Spinal cord (tissue), 9 donors: ENCODE measurements at regions not wholly inside any gene's neighbourhood (a gene's known extent, or its start where the extent isn't known, plus 50 kb on each side); places are given as distances from the start of the nearest gene placed in this dataset.
A peak's percentile ranks its signal among the peaks of the same experiment; 100 is the strongest.

ENCODE experiments used
- DNase-seq, 6 donors: peaks; one replicate each; pipeline versions ENCODE4 v3.0.0 to v3.0.0-alpha.2; 2013 to 2015; ENCODE audit warnings: low spot score in 6 of 6, low read depth in 4 of 6
- H3K27ac ChIP-seq: one replicate; pipeline ENCODE4 v1.5.1; 2013; ENCODE audit warnings: low read depth, low read length, control low read depth
- H3K27me3 ChIP-seq: one replicate; pipeline ENCODE4 v1.6.1; 2013; ENCODE audit warnings: low read length; ENCODE audit not compliant: control insufficient read depth, insufficient read depth
- H3K36me3 ChIP-seq: one replicate; pipeline ENCODE4 v1.6.1; 2013; ENCODE audit warnings: low read length; ENCODE audit not compliant: control insufficient read depth, insufficient read depth
- H3K4me1 ChIP-seq: one replicate; pipeline ENCODE4 v1.6.1; 2013; ENCODE audit warnings: low read length; ENCODE audit not compliant: control insufficient read depth, insufficient read depth
- H3K4me3 ChIP-seq: one replicate; pipeline ENCODE4 v1.5.1; 2013; ENCODE audit warnings: low read depth, low read length, control low read depth
- H3K9me3 ChIP-seq: one replicate; pipeline ENCODE4 v1.6.1; 2013; ENCODE audit warnings: low read length; ENCODE audit not compliant: control insufficient read depth, insufficient read depth
- WGBS: methylation state at CpG from one replicate; pipeline ENCODE4 v1.1.5; 2013; ENCODE audit warnings: missing lambda C conversion rate; ENCODE audit not compliant: insufficient coverage; 5-methylcytosine and 5-hydroxymethylcytosine counted together
- donor health status: healthy.

DNA sequence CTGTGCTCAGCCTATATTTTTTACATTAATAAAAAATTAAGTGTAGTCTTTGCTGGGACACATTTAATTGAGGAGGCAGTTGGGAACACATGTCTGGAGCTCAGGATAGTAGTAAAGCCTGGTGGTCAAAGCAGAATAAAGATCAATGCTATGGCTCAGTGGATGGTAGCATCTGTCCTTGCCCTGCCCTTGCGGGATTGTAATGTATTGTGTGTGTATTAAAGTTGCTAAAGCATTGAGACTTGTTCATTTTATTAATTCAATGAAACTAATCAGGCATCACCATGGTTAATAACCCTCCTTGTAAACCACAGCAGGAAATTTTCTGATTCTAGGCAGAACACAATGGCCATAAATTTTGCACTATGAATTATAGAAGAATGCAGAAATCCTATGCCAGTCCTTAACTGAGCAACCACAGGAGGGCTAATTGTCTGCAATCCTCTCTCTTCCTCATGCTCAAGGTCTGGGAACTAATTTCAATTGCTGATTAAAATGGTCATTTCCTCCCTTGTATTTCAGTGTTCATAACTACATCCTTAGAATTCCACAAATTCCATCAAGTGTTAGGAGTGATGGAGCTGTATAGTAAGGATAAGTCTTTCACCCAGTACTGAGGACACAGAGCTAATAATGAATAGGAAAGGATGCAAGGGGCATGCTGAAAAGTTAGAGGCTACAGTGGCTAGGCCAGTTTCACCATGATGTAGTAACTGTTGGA lies 403.2 kb upstream of the DDI1 start:
- no peak overlapping the region for H3K4me3 ChIP-seq
- H3K4me1 ChIP-seq, result no peaks in the 10 kb centered on the region
- DNase-seq, result peak in 1 of 6 donors; percentile 51
- H3K27ac ChIP-seq, result no peak overlapping the region
- no peaks in the 10 kb centered on the region for H3K36me3 ChIP-seq
- no CpG with 5 or more reads among the region's 1 CpG for WGBS
- no peaks in the 10 kb centered on the region for H3K27me3 ChIP-seq
- H3K9me3 ChIP-seq, result no peaks in the 10 kb centered on the region

DNA sequence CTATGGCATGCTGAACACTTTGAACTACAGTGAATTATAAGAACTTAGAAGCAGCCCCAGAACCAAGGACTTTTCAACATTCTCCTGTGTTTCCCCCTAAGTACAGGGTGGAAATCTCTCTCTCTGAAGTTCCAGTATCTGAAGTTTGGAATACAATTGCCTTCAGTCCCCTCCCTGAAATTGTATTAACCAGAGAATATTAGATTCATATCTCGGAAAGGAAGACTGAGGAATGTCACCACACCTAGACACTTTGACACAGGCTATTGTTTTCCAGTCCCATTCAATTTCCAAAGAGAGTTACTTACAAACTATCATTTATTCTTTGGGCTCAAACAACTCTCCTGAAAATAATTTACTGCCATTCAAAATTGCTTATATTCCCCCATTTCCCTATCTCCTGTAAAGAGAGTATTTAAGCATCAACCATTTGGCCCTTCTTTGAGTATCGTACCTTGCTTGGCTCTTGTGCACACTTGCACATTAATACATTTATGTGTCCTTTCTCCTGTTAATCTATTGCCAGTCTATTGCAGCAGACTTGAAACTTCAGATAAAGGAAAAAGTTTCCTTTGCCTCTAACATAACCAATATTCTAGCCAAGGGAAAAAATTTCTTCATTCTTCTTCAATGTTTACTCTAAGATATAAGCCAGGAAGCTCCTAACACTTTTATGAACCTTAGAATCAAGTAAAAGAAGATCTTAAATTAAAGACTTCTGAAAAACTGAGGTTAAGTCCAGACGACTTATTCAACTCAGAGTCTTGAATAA lies 402.4 kb upstream of the DDI1 start:
- Histone ChIP-seq H3K36me3 (no peaks in the 10 kb centered on the region), H3K4me3 (no peak overlapping the region), H3K27me3 (no peaks in the 10 kb centered on the region), H3K9me3 (no peaks in the 10 kb centered on the region), H3K4me1 (no peaks in the 10 kb centered on the region), H3K27ac (no peak overlapping the region)
- no peak for DNase-seq
- 100% methylated on average over 2 of the region's 3 CpGs for WGBS

DNA sequence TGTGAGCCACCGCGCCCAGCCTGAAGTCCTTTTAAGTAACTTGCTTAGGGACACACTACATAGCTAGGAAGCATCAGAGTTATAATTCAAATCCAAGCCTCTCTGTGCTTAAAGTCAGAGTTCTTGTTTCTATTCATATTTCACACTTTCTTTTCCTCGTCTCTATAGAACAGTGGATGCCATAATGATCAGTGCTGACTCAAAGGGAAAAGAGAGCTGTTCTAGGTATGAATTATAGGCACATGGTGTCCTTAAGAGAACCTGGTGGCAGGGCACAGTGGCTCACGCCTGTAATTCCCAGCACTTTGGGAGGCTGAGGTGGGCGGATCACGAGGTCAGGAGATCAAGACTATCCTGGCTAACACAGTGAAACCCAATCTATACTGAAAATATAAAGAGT lies 400.2 kb upstream of the DDI1 start:
- H3K4me3 ChIP-seq, result no peak overlapping the region
- H3K9me3 ChIP-seq, result no peaks in the 10 kb centered on the region
- DNase-seq, result no peak
- WGBS, result 76% methylated on average over 3 of the region's 6 CpGs
- no peak overlapping the region for H3K27ac ChIP-seq
- H3K4me1 ChIP-seq, result no peaks in the 10 kb centered on the region
- H3K27me3 ChIP-seq, result no peaks in the 10 kb centered on the region
- no peaks in the 10 kb centered on the region for H3K36me3 ChIP-seq

DNA sequence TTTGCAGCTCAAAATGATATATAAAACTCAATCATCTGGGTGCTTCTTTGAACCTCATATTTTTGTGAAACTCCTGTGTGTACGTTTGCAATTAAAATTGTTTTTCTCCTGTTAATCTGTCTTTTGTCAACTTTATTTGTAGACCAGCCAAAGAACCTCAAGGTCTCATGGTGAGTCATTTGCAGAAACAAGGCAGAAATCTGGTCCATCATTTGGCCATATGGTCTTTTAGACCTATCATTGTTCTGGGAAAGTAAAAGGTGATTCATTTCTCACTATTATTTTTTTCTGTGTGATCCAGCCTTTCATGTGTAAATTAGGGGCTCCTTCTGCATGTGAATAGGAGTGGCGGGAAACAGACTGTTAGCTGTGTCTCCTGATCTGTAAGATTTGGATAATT lies 399.1 kb upstream of the DDI1 start:
- Histone ChIP-seq H3K27ac (no peak overlapping the region), H3K27me3 (no peaks in the 10 kb centered on the region), H3K4me3 (no peak overlapping the region), H3K9me3 (no peaks in the 10 kb centered on the region), H3K36me3 (no peaks in the 10 kb centered on the region), H3K4me1 (no peaks in the 10 kb centered on the region)
- no peak for DNase-seq
- 60% methylated on average over 1 of the region's 2 CpGs for WGBS

DNA sequence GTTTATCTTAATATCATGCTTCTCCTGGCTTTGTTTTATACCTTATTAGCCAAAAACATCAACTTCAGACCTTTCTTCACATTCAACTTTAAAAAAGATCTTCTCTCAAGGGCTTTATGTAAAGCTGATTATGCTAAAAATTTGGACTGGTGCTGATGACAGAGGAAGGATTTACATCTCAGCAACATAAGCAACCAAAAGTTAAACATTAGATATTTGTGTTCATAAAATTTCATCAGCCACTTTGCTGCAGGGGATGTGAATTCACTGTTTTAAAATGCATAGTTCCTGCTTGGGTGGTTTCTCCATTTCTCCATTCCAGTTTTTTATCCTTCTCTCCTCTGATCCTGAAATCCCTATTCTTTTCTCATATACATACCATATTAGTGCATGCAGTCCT lies 398.6 kb upstream of the DDI1 start:
- Histone ChIP-seq H3K36me3 (no peaks in the 10 kb centered on the region), H3K9me3 (no peaks in the 10 kb centered on the region), H3K27me3 (no peaks in the 10 kb centered on the region), H3K4me3 (no peak overlapping the region), H3K27ac (no peak overlapping the region), H3K4me1 (no peaks in the 10 kb centered on the region)
- no peak for DNase-seq

DNA sequence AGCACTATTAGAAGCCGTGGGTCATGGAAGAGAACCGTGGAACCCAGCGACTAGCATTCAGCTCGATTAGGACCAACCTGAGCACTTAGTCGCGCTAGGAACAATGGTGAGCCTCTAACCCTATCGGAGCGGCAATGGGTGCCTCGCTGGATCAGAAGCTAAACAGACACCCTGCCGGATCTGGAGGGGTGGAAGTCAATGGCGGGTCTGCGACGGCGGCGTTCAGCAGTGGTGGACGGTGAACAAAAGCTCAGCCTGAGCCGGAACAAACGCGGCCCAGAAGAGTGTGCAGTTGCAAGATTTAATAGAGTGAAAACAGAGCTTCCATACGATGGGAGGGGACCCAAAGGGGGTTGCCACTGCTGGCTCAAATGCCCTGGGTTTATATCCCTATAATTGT lies 391.8 kb upstream of the DDI1 start:
- no peak for DNase-seq
- Histone ChIP-seq H3K36me3 (no peaks in the 10 kb centered on the region), H3K4me1 (no peaks in the 10 kb centered on the region), H3K4me3 (no peak overlapping the region), H3K27me3 (no peaks in the 10 kb centered on the region), H3K27ac (no peak overlapping the region), H3K9me3 (no peaks in the 10 kb centered on the region)
- WGBS, result 90% methylated on average over 12 of the region's 20 CpGs

DNA sequence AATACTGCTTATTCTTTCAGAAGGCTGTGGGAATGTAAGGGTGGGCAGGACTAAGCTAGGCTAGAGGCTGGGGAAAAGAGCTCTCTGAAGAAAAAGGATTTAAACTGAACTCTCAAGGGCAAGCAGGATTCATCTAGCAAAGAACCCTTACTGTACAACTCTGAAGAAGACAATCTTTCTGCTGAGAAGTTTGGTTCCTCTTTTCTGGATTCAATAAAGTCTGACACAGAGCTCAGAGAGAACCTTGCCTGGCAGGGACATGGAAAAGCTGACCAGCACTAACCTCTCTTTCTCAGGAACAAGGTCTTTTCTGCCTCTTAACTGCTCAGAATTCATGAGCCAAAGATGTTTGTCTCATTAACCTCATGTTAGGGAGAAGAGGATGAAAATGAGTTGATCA lies 388.4 kb upstream of the DDI1 start:
- no peaks in the 10 kb centered on the region for H3K27me3 ChIP-seq
- H3K4me1 ChIP-seq, result no peaks in the 10 kb centered on the region
- no peak overlapping the region for H3K27ac ChIP-seq
- DNase-seq, result no peak
- H3K4me3 ChIP-seq, result no peak overlapping the region
- H3K9me3 ChIP-seq, result no peaks in the 10 kb centered on the region
- no peaks in the 10 kb centered on the region for H3K36me3 ChIP-seq

DNA sequence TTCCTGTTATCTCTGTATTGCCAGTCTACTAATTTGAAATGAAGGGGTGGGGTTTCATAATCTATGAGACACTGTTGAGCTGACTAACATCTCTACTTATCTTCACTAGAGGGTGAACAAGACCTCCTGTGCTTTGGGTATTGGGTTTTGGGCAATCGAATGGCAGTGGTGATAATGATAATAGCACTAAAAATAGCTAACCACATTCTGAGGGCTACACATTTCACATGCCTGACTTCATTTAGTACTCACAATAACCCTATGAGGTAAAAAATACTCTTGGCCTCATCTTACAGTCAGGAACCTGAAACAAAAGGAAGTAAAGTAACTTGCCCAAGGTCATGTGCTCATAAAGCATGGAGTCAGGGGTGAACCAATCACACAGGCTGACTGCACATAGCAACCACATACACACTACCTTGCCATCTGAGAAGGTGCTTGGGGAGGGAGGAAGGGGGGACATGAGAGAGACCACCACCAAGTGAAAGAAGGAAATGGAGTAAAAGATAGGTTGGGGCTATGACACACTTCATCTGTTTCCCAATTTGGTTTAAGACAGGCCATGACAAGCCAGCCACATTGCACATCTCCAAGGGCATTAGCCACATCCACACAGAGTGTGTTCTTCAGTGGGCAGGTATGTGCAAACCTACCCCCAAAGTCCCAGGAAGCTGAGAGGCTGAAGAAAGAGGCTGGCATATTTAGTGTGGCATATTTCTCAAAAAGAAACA lies 387.6 kb upstream of the DDI1 start:
- Histone ChIP-seq H3K4me3 (no peak overlapping the region), H3K27me3 (no peaks in the 10 kb centered on the region), H3K27ac (no peak overlapping the region), H3K4me1 (no peaks in the 10 kb centered on the region), H3K36me3 (no peaks in the 10 kb centered on the region), H3K9me3 (no peaks in the 10 kb centered on the region)
- no peak for DNase-seq
- no CpG with 5 or more reads among the region's 1 CpG for WGBS

DNA sequence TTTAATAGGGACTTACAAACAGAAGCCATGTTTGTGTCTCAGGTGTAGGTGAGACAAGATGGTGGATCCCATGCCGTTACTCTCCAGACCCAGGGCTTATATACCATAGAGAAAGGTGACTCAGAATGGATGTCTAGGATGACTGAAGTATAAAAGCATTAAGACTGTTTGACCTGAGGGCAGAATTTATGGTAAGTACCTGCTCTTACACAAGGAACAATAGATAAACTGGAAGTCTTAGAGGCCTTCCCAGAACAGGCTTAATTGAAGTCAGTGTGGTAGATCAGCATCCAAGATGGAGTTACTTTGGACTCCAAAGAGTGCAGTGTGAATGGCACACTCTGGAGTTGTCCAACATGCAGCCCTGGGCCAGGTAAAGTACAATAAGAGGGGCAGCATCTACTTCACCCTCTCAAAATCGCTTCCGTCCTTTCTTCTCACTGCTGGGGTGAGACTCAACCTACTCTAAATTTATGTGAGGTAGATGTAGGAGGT lies 387.0 kb upstream of the DDI1 start:
- 83% methylated on average over 1 of the region's 3 CpGs for whole genome bisulfite sequencing
- Histone ChIP-seq H3K9me3 (no peaks in the 10 kb centered on the region), H3K27ac (no peak overlapping the region), H3K4me3 (no peak overlapping the region), H3K27me3 (no peaks in the 10 kb centered on the region), H3K36me3 (no peaks in the 10 kb centered on the region), H3K4me1 (no peaks in the 10 kb centered on the region)
- no peak for DNase-seq
